B cell (primary cell): ENCODE measurements at regions not wholly inside any gene's neighbourhood (a gene's known extent, or its start where the extent isn't known, plus 50 kb on each side); places are given as distances from the start of the nearest gene placed in this dataset.

Experiments used
- ATAC-seq: fragments of 200-7000 bp; cut with Tn5 transposase; one replicate; pipeline ENCODE4 v1.10.0; 2021; ENCODE audit warnings: low read depth, mild to moderate bottlenecking, moderate number of reproducible peaks, moderate library complexity
- CTCF ChIA-PET: fragments of 350-600 bp; sonication (Branson Sonifier 250); formaldehyde crosslinking; loops from one replicate; lab custom pipeline; 2021; ENCODE audit warnings: antibody characterized with exemption, inconsistent platforms; lab: Charles Lee
- POLR2A ChIA-PET: fragments of 350-600 bp; sonication (Branson Sonifier 250); formaldehyde crosslinking; loops from one replicate; lab custom pipeline; 2021; ENCODE audit warnings: antibody characterized with exemption; lab: Charles Lee
- DNase-seq: peaks from one replicate; pipeline ENCODE4 v3.0.0; 2013
- H2AFZ ChIP-seq: 2 replicates; pipeline ENCODE4 v1.6.1; 2012; ENCODE audit warnings: mild to moderate bottlenecking, low read depth, low read length; ENCODE audit not compliant: insufficient read depth, poor library complexity, severe bottlenecking
- H3K27ac ChIP-seq, 2 donors: 1 replicate in 1 of 2; 2 replicates in 1 of 2; pipeline ENCODE4 v1.5.1; 2012 to 2013; ENCODE audit warnings: low read length in 2 of 2, mild to moderate bottlenecking in 2 of 2, moderate library complexity in 1 of 2
- H3K27me3 ChIP-seq, 4 experiments: fragments of 200-600 bp in 1 of 4; sonication (generic) in 1 of 4; replicated peaks in 1 of 4; 1 replicate in 2 of 4; 2 replicates in 2 of 4; pipeline versions ENCODE4 v1.6.1 to v1.7.0; 2013 to 2016; ENCODE audit warnings: low read length in 3 of 4, mild to moderate bottlenecking in 2 of 4, mixed read lengths in 1 of 4, moderate library complexity in 1 of 4; ENCODE audit not compliant: insufficient read depth in 4 of 4, control insufficient read depth in 3 of 4; ENCODE audit errors: control extremely low read depth in 1 of 4
- H3K36me3 ChIP-seq, 2 experiments: replicated peaks in 1 of 2; 1 replicate in 1 of 2; 2 replicates in 1 of 2; pipeline versions ENCODE4 v1.6.1 to v1.7.1; 2013; ENCODE audit warnings: low read length in 1 of 2; ENCODE audit not compliant: insufficient read depth in 2 of 2, control insufficient read depth in 1 of 2; ENCODE audit errors: control extremely low read depth in 1 of 2, extremely low read depth in 1 of 2
- H3K4me1 ChIP-seq, 2 donors: fragments of 200-600 bp in 1 of 2; sonication (generic) in 1 of 2; 1 replicate in 1 of 2; 2 replicates in 1 of 2; pipeline versions ENCODE4 v1.5.1 to v1.6.1; 2013 to 2017; ENCODE audit warnings: low read length in 2 of 2; ENCODE audit not compliant: control insufficient read depth in 2 of 2, insufficient read depth in 2 of 2
- H3K4me2 ChIP-seq: replicated peaks from 2 replicates; pipeline ENCODE3; 2012; ENCODE audit warnings: mild to moderate bottlenecking, low read depth, low read length; ENCODE audit not compliant: poor library complexity, severe bottlenecking
- H3K4me3 ChIP-seq, 5 experiments: fragments of 200-600 bp in 1 of 5; sonication (generic) in 1 of 5; 1 replicate in 3 of 5; 2 replicates in 2 of 5; pipeline versions ENCODE4 v1.5.1 to v1.7.0; 2011 to 2016; ENCODE audit warnings: low read length in 4 of 5, mild to moderate bottlenecking in 4 of 5, low read depth in 2 of 5, control low read depth in 1 of 5, moderate library complexity in 1 of 5; ENCODE audit not compliant: insufficient read depth in 1 of 5; ENCODE audit errors: control extremely low read depth in 1 of 5, extremely low read depth in 1 of 5
- H3K79me2 ChIP-seq: fragments of 200-600 bp; sonication (generic); one replicate; pipeline ENCODE4 v1.6.0; 2016; ENCODE audit warnings: low read length; ENCODE audit not compliant: control insufficient read depth, insufficient read depth
- H3K9ac ChIP-seq: fragments of 200-600 bp; sonication (generic); 2 replicates; pipeline ENCODE4 v1.6.1; 2017; ENCODE audit warnings: mild to moderate bottlenecking, low read length, moderate library complexity
- H3K9me3 ChIP-seq, 3 donors: one replicate each; pipeline versions ENCODE4 v1.6.1 to v1.7.1; 2013; ENCODE audit warnings: low read length in 2 of 3; ENCODE audit not compliant: control insufficient read depth in 2 of 3, insufficient read depth in 1 of 3; ENCODE audit errors: control extremely low read depth in 1 of 3
- H4K20me1 ChIP-seq: 2 replicates; pipeline ENCODE4 v1.6.0; 2012; ENCODE audit warnings: mild to moderate bottlenecking, low read length; ENCODE audit not compliant: insufficient read depth, control insufficient read depth, poor library complexity, severe bottlenecking
- H3K27ac Mint-ChIP-seq: one replicate; pipeline ENCODE4 v1.8.0; 2021; ENCODE audit warnings: mixed read lengths
- H3K27me3 Mint-ChIP-seq: one replicate; pipeline ENCODE4 v1.8.0; 2021; ENCODE audit warnings: mixed read lengths
- H3K4me1 Mint-ChIP-seq: one replicate; pipeline ENCODE4 v1.8.0; 2021; ENCODE audit warnings: mixed read lengths
- H3K4me3 Mint-ChIP-seq: one replicate; pipeline ENCODE4 v1.8.0; 2021; ENCODE audit warnings: mixed read lengths
- H3K9me3 Mint-ChIP-seq: one replicate; pipeline ENCODE4 v1.8.0; 2022; ENCODE audit warnings: mixed read lengths; ENCODE audit not compliant: insufficient read depth
- EZH2 ChIP-seq: IDR thresholded peaks from 2 replicates; pipeline ENCODE4 v1.6.1; 2012; ENCODE audit warnings: borderline replicate concordance, low read depth, mild to moderate bottlenecking, moderate library complexity, low read length; ENCODE audit not compliant: insufficient read depth, poor library complexity, severe bottlenecking
- WGBS: methylation state at CpG from one replicate; pipeline ENCODE4 v1.1.5; 2013; ENCODE audit warnings: missing lambda C conversion rate; ENCODE audit not compliant: insufficient coverage; 5-methylcytosine and 5-hydroxymethylcytosine counted together
- intact Hi-C: fragments of 100-400 bp; cut with micrococcal nuclease; formaldehyde crosslinking; loops from one replicate; pipeline ENCODE4 v1.10.0; 2022
- TF ChIP-seq, protein P1 (sequence below): fragments of 200-600 bp; IDR thresholded peaks from one replicate; pipeline ENCODE4 v1.8.0; 2022; ENCODE audit warnings: antibody characterized with exemption, mild to moderate bottlenecking

DNA sequence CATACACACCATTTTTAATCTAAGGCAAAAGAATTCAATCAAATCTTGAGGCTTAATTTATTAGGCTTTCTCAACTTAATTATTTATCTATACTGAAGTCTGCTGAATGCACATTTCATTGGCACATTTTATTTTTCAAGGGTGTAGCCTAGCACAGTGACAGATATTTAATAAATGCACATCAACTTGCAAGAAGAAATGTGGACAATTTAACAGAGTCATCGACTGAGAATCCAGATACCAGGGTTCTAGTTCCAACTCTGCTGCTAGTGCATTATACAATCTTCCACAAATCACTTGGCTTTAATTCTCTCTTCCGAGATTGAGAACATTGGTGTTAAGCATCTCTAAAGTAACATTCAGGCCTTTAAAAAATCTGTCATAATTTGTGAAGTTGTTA is 88.5 kb upstream of the RBBP8 start:
- H4K20me1 ChIP-seq = no peaks in the 10 kb centered on the region
- H3K4me1 ChIP-seq = peaks cover 1 to 5% of the 10 kb centered on the region in 2 donors
- H3K9me3 Mint-ChIP-seq = no peaks in the 10 kb centered on the region
- H3K27ac Mint-ChIP-seq = no peak overlapping the region
- no peaks in the 10 kb centered on the region for H3K27me3 Mint-ChIP-seq
- no peak overlapping the region for H2AFZ ChIP-seq
- ATAC-seq (no peak), DNase-seq (no peak)
- no peak overlapping the region for H3K27ac ChIP-seq
- no peak overlapping the region for H3K4me2 ChIP-seq
- 80% methylated on average over 1 of the region's 2 CpGs for WGBS
- H3K79me2 ChIP-seq = no peaks in the 10 kb centered on the region
- intact Hi-C loops = no loop called here
- H3K4me1 Mint-ChIP-seq = peaks cover 4% of the 10 kb centered on the region
- ChIA-PET POLR2A (no interaction called here), CTCF (no interaction called here)
- no peaks in the 10 kb centered on the region for H3K9me3 ChIP-seq
- no peak for TF ChIP-seq EZH2
- TF ChIP-seq, protein P1, sequence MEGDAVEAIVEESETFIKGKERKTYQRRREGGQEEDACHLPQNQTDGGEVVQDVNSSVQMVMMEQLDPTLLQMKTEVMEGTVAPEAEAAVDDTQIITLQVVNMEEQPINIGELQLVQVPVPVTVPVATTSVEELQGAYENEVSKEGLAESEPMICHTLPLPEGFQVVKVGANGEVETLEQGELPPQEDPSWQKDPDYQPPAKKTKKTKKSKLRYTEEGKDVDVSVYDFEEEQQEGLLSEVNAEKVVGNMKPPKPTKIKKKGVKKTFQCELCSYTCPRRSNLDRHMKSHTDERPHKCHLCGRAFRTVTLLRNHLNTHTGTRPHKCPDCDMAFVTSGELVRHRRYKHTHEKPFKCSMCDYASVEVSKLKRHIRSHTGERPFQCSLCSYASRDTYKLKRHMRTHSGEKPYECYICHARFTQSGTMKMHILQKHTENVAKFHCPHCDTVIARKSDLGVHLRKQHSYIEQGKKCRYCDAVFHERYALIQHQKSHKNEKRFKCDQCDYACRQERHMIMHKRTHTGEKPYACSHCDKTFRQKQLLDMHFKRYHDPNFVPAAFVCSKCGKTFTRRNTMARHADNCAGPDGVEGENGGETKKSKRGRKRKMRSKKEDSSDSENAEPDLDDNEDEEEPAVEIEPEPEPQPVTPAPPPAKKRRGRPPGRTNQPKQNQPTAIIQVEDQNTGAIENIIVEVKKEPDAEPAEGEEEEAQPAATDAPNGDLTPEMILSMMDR = no peak
- H3K9ac ChIP-seq = no peak overlapping the region
- H3K4me3 ChIP-seq = no peak overlapping the region
- H3K36me3 ChIP-seq = no peaks in the 10 kb centered on the region
- H3K4me3 Mint-ChIP-seq = no peak overlapping the region
- no peaks in the 10 kb centered on the region for H3K27me3 ChIP-seq

DNA sequence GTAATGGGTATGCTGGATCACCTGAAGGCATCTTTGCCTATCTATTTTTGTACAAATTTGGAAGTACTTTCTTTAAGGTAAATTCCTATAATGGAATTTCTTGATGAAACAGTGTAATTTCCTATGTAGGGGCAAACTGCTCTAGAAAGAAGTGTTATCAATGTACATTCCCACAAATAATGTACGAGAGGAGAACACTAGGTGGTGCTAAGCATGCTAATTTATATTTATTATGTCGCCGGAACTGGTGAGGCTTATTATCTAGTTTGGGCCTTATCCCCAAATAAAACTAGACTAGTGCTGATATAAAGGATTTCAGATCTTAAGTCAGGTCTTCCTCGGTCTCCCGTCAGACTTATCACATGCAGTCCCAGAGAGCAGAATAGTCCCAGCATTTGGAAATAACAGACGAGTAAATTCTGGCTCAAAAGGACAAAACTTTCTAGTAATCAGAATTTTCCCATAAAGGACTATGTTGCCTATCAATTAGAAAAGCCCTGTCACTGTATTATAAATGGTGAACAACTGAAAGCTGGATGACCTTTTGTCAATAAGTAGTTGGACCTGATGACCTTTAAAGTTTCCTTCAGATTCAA is 86.9 kb upstream of the RBBP8 start:
- Histone ChIP-seq H3K4me2 (no peak overlapping the region), H3K27me3 (no peaks in the 10 kb centered on the region), H2AFZ (no peak overlapping the region), H4K20me1 (no peaks in the 10 kb centered on the region), H3K79me2 (no peaks in the 10 kb centered on the region), H3K27ac (no peak overlapping the region), H3K9me3 (no peaks in the 10 kb centered on the region), H3K36me3 (no peaks in the 10 kb centered on the region), H3K9ac (no peak overlapping the region), H3K4me3 (no peak overlapping the region), H3K4me1 (no peaks in the 10 kb centered on the region)
- ChIA-PET CTCF (interaction anchor here (0.6 to 2.6 kb wide), 4 partner anchors 10 to 566 kb away, joined by 3 to 7 read pairs (median 4); no protein-coding TSS in a partner anchor), POLR2A (interaction anchor here (0.6 kb wide), 1 partner anchor 514 kb away, joined by 3 read pairs; no protein-coding TSS in a partner anchor)
- Mint-ChIP-seq H3K4me3 (no peak overlapping the region), H3K27ac (no peak overlapping the region), H3K27me3 (no peaks in the 10 kb centered on the region), H3K4me1 (peaks cover 4% of the 10 kb centered on the region), H3K9me3 (no peaks in the 10 kb centered on the region)
- TF ChIP-seq EZH2 = no peak
- TF ChIP-seq, protein P1 = peak; percentile 23
- peak; percentile 6 for DNase-seq
- intact Hi-C loops = loop anchor here (1.0 kb wide), 1 partner anchor 136 kb away; no protein-coding TSS in a partner anchor
- no peak for ATAC-seq
- no CpG with 5 or more reads among the region's 6 CpGs for WGBS
